ENCODE measurements at regions not wholly inside any gene's neighbourhood (a gene's known extent, or its start where the extent isn't known, plus 50 kb on each side); places are given as distances from the start of the nearest gene placed in this dataset.

DNA sequence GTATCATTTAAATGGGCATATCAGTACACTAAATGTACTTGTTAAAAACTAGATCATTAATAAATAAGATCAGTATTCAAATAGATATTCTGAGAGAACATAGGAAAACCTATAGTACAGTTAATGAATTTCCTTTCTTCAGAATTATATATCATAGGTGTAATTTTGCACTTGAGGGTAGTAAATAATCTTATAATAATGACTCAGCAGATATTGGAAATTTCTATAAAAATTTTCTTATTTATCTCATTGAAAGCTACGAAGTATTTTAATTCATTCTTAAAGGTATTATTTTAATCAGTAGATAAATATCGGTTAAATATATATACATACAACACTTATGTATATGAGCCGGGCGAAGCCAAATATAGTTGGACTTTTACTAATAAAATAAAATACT, 300.9 kb upstream of the SOX2 start:
- Histone ChIP-seq H3K9me3 (ENCODE audit: low read depth, low read length) (peaks cover 2% of the 10 kb centered on the region), H3K79me2 (ENCODE audit: insufficient read depth, low read length) (no peaks in the 10 kb centered on the region), H2AFZ (ENCODE audit: low read length) (no peak overlapping the region), H3K36me3 (ENCODE audit: insufficient read depth, low read length) (no peaks in the 10 kb centered on the region), H3K4me1 (ENCODE audit: insufficient read depth, low read length) (no peaks in the 10 kb centered on the region), H3K27ac (ENCODE audit: low read depth, low read length) (no peak overlapping the region), H3K4me2 (ENCODE audit: insufficient read depth, low read length) (no peak overlapping the region), H3K27me3 (ENCODE audit: insufficient read depth, low read length) (no peaks in the 10 kb centered on the region), H3K4me3 (ENCODE audit: insufficient read depth, low read length) (no peak overlapping the region), H4K20me1 (ENCODE audit: insufficient read depth, low read length) (no peaks in the 10 kb centered on the region)
- TF ChIP-seq, protein P1, sequence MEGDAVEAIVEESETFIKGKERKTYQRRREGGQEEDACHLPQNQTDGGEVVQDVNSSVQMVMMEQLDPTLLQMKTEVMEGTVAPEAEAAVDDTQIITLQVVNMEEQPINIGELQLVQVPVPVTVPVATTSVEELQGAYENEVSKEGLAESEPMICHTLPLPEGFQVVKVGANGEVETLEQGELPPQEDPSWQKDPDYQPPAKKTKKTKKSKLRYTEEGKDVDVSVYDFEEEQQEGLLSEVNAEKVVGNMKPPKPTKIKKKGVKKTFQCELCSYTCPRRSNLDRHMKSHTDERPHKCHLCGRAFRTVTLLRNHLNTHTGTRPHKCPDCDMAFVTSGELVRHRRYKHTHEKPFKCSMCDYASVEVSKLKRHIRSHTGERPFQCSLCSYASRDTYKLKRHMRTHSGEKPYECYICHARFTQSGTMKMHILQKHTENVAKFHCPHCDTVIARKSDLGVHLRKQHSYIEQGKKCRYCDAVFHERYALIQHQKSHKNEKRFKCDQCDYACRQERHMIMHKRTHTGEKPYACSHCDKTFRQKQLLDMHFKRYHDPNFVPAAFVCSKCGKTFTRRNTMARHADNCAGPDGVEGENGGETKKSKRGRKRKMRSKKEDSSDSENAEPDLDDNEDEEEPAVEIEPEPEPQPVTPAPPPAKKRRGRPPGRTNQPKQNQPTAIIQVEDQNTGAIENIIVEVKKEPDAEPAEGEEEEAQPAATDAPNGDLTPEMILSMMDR (IDR thresholded peaks at IDR 0.05; ENCODE audit: extremely low read depth, low read depth, low read length): no peak
- no peak for DNase-seq (ENCODE audit: insufficient read length, low spot score, missing footprints)

DNA sequence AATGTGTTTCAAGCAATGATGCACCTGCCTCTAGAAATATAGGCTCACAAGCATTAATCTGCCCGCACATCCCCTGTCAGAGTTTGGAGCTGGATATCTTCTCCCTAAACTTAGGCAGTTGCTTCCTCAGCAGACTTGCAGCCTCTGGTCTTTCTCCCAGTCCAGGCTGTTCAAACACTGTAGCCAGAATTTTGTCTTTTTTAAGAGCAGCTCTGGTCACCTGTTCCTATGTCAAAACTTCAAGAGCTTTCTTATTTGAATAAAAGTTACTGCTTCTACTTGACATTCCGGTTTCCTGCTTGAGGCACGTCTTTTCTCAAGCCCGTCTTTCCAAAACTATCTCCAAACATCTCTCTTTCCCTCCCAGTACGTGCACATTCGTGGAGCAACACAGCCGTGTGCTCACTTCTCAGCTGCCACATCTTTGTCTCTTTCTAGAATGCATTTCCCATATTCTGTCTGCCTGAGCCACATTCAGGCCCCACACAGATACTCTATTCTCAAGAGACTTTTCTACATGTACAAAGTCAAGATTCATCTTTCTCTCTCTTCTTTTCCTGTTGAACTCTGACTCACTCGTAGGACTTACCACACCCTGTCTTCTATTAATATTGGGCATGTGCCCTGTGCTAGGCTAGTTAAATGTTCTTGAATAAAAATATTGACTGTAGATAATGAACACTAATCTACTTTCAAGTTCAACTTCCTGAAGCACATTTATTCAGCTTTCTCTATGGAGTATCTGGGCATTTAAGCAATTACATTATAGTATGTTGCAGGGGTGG, 307.7 kb upstream of the SOX2 start:
- Histone ChIP-seq H3K9me3 (ENCODE audit: low read depth, low read length) (no peaks in the 10 kb centered on the region), H3K79me2 (ENCODE audit: insufficient read depth, low read length) (no peaks in the 10 kb centered on the region), H3K27me3 (ENCODE audit: insufficient read depth, low read length) (no peaks in the 10 kb centered on the region), H3K36me3 (ENCODE audit: insufficient read depth, low read length) (no peaks in the 10 kb centered on the region), H3K4me3 (ENCODE audit: insufficient read depth, low read length) (no peak overlapping the region), H3K4me2 (ENCODE audit: insufficient read depth, low read length) (no peak overlapping the region), H3K4me1 (ENCODE audit: insufficient read depth, low read length) (no peaks in the 10 kb centered on the region), H4K20me1 (ENCODE audit: insufficient read depth, low read length) (no peaks in the 10 kb centered on the region), H3K27ac (ENCODE audit: low read depth, low read length) (no peak overlapping the region), H2AFZ (ENCODE audit: low read length) (no peak overlapping the region)
- no peak for DNase-seq (ENCODE audit: insufficient read length, low spot score, missing footprints)
- TF ChIP-seq, protein P1 (IDR thresholded peaks at IDR 0.05; ENCODE audit: extremely low read depth, low read depth, low read length): no peak

DNA sequence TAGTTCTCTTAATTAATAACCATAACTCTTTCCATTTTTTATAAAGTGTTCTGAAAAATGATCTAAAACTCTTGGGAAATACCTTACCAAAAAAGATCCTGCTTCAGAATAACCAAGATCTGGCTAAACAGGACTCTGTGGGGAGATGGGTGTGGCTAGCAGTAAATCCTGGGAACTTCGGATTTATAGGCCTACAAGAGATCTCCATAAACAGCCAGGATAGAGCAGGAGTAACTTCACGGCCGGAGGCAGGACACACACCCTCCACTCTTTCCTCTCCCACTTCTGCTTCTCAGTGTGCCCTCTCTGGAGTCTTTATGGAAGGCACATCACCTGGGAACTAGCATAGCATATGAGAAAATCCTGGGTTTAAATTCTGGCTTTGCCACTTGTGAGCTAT, 309.4 kb upstream of the SOX2 start:
- H3K27me3 ChIP-seq (ENCODE audit: insufficient read depth, low read length): no peaks in the 10 kb centered on the region
- TF ChIP-seq, protein P1 (IDR thresholded peaks at IDR 0.05; ENCODE audit: extremely low read depth, low read depth, low read length): no peak
- H3K36me3 ChIP-seq (ENCODE audit: insufficient read depth, low read length): no peaks in the 10 kb centered on the region
- H3K27ac ChIP-seq (ENCODE audit: low read depth, low read length): no peak overlapping the region
- no peak for DNase-seq (ENCODE audit: insufficient read length, low spot score, missing footprints)
- H4K20me1 ChIP-seq (ENCODE audit: insufficient read depth, low read length): no peaks in the 10 kb centered on the region
- no peak overlapping the region for H3K4me3 ChIP-seq (ENCODE audit: insufficient read depth, low read length)
- H3K79me2 ChIP-seq (ENCODE audit: insufficient read depth, low read length): no peaks in the 10 kb centered on the region
- H3K4me1 ChIP-seq (ENCODE audit: insufficient read depth, low read length): no peaks in the 10 kb centered on the region
- H3K9me3 ChIP-seq (ENCODE audit: low read depth, low read length): no peaks in the 10 kb centered on the region
- H3K4me2 ChIP-seq (ENCODE audit: insufficient read depth, low read length): no peak overlapping the region
- H2AFZ ChIP-seq (ENCODE audit: low read length): no peak overlapping the region

DNA sequence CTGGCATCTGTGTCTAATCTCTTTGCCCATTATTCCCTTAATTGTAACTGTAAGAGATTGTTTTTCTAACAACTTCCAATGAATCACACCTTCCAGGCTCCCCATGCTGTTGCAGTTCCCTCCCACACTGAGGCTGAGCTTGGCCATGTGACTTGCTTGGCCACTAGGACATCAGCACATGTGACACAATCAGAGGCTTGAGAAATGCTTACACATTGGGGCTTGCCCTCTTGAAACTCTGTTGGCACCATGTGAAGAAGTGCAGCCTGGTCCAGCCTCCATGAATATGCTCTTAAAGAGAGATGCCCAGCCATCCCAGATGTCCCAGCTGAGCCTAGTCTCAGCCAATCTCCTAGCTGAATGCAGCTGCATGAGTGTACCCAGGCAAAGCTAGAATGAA, 326.8 kb upstream of the SOX2 start:
- H3K4me3 ChIP-seq (ENCODE audit: insufficient read depth, low read length): no peak overlapping the region
- no peak overlapping the region for H2AFZ ChIP-seq (ENCODE audit: low read length)
- no peak for DNase-seq (ENCODE audit: insufficient read length, low spot score, missing footprints)
- no peaks in the 10 kb centered on the region for H3K79me2 ChIP-seq (ENCODE audit: insufficient read depth, low read length)
- no peaks in the 10 kb centered on the region for H4K20me1 ChIP-seq (ENCODE audit: insufficient read depth, low read length)
- no peaks in the 10 kb centered on the region for H3K27me3 ChIP-seq (ENCODE audit: insufficient read depth, low read length)
- TF ChIP-seq, protein P1 (IDR thresholded peaks at IDR 0.05; ENCODE audit: extremely low read depth, low read depth, low read length): no peak
- H3K4me1 ChIP-seq (ENCODE audit: insufficient read depth, low read length): no peaks in the 10 kb centered on the region
- H3K36me3 ChIP-seq (ENCODE audit: insufficient read depth, low read length): no peaks in the 10 kb centered on the region
- peaks cover 1% of the 10 kb centered on the region for H3K9me3 ChIP-seq (ENCODE audit: low read depth, low read length)
- H3K4me2 ChIP-seq (ENCODE audit: insufficient read depth, low read length): no peak overlapping the region
- no peak overlapping the region for H3K27ac ChIP-seq (ENCODE audit: low read depth, low read length)

All from osteoblast (primary cell).